WTC11 (cell line): ENCODE measurements at regions not wholly inside any gene's neighbourhood (a gene's known extent, or its start where the extent isn't known, plus 50 kb on each side); places are given as distances from the start of the nearest gene placed in this dataset.

Source experiments
- ATAC-seq: fragments of 200-7000 bp; cut with Tn5 transposase; 2 replicates; pipeline ENCODE4 v1.10.0; 2021; ENCODE audit warnings: mild to moderate bottlenecking, moderate library complexity
- CTCF ChIA-PET: fragments of 300-600 bp; sonication (Branson Sonifier 250); formaldehyde crosslinking; loops from one replicate; lab custom pipeline; 2021; ENCODE audit warnings: antibody characterized with exemption; lab: Charles Lee
- POLR2A ChIA-PET: fragments of 350-600 bp; sonication (Branson Sonifier 250); formaldehyde crosslinking; loops from one replicate; lab custom pipeline; 2021; ENCODE audit warnings: antibody characterized with exemption; lab: Charles Lee
- DNase-seq: peaks from one replicate; pipeline ENCODE4 v3.0.0; 2021; ENCODE audit warnings: low spot score
- H3K27ac Mint-ChIP-seq: 2 replicates; pipeline ENCODE4 v1.8.0; 2021; ENCODE audit warnings: mixed read lengths
- H3K27me3 Mint-ChIP-seq: 2 replicates; pipeline ENCODE4 v1.8.0; 2021; ENCODE audit warnings: low read depth, mild to moderate bottlenecking, moderate library complexity, mixed read lengths
- H3K36me3 Mint-ChIP-seq: 2 replicates; pipeline ENCODE4 v1.8.0; 2021; ENCODE audit warnings: mixed read lengths
- H3K4me1 Mint-ChIP-seq: 2 replicates; pipeline ENCODE4 v1.8.0; 2022; ENCODE audit warnings: mixed read lengths
- H3K4me3 Mint-ChIP-seq: 2 replicates; pipeline ENCODE4 v1.8.0; 2021; ENCODE audit warnings: mild to moderate bottlenecking, moderate library complexity, mixed read lengths
- H3K9me3 Mint-ChIP-seq: 2 replicates; pipeline ENCODE4 v1.8.0; 2021; ENCODE audit warnings: mixed read lengths
- ELF4 ChIP-seq: sonication (generic); formaldehyde crosslinking; IDR thresholded peaks from 2 replicates; pipeline ENCODE4 v1.8.1; 2022; ENCODE audit warnings: low read depth, mild to moderate bottlenecking, moderate library complexity, missing genetic modification reagents
- ESRRA ChIP-seq: sonication (generic); formaldehyde crosslinking; IDR thresholded peaks from 2 replicates; pipeline ENCODE4 v1.8.1; 2022; ENCODE audit warnings: mild to moderate bottlenecking, missing genetic modification reagents, borderline replicate concordance
- JAZF1 ChIP-seq: fragments of 250-450 bp; sonication (Bioruptor Pico); IDR thresholded peaks from 2 replicates; pipeline ENCODE4 v1.9.0; 2021; ENCODE audit warnings: moderate library complexity, mild to moderate bottlenecking, inconsistent platforms
- JUN ChIP-seq: sonication (generic); formaldehyde crosslinking; IDR thresholded peaks from 2 replicates; pipeline ENCODE4 v1.8.0; 2023; ENCODE audit warnings: mild to moderate bottlenecking, missing genetic modification reagents
- MYBL2 ChIP-seq: sonication (generic); formaldehyde crosslinking; IDR thresholded peaks from 2 replicates; pipeline ENCODE4 v1.8.1; 2023; ENCODE audit warnings: mild to moderate bottlenecking, moderate library complexity, missing genetic modification reagents
- RELA ChIP-seq: sonication (generic); formaldehyde crosslinking; IDR thresholded peaks from 2 replicates; pipeline ENCODE4 v1.8.1; 2022; ENCODE audit warnings: missing genetic modification reagents, mild to moderate bottlenecking, borderline replicate concordance
- SOX15 ChIP-seq: fragments of 250-450 bp; sonication (Bioruptor Pico); IDR thresholded peaks from 2 replicates; pipeline ENCODE4 v1.9.0; 2021; ENCODE audit warnings: mild to moderate bottlenecking
- TCF7 ChIP-seq: sonication (generic); formaldehyde crosslinking; IDR thresholded peaks from 2 replicates; pipeline ENCODE4 v1.8.0; 2022; ENCODE audit warnings: mild to moderate bottlenecking, low read depth, missing genetic modification reagents, moderate library complexity
- ZNF232 ChIP-seq: sonication (generic); formaldehyde crosslinking; IDR thresholded peaks from 2 replicates; pipeline ENCODE4 v1.8.0; 2022; ENCODE audit warnings: mild to moderate bottlenecking, missing genetic modification reagents
- ZNF263 ChIP-seq: sonication (generic); formaldehyde crosslinking; IDR thresholded peaks from 2 replicates; pipeline ENCODE4 v1.8.1; 2022; ENCODE audit warnings: low read depth, mild to moderate bottlenecking, moderate library complexity, missing genetic modification reagents
- ZNF416 ChIP-seq: fragments of 250-450 bp; sonication (Bioruptor Pico); IDR thresholded peaks from 2 replicates; pipeline ENCODE4 v1.9.0; 2021; ENCODE audit warnings: mild to moderate bottlenecking, inconsistent platforms
- TF ChIP-seq, protein P1 (sequence below): sonication (generic); formaldehyde crosslinking; IDR thresholded peaks from 2 replicates; pipeline ENCODE4 v1.8.0; 2022; ENCODE audit warnings: mild to moderate bottlenecking, missing genetic modification reagents
- TF ChIP-seq, protein P2 (sequence below): fragments of 200-600 bp; IDR thresholded peaks from 2 replicates; pipeline ENCODE4 v1.8.0; 2022; ENCODE audit warnings: antibody characterized with exemption
- TF ChIP-seq, protein P3 (sequence below): sonication (generic); formaldehyde crosslinking; IDR thresholded peaks from 2 replicates; pipeline ENCODE4 v1.8.1; 2023; ENCODE audit warnings: mild to moderate bottlenecking, missing genetic modification reagents
- TF ChIP-seq, protein P4 (sequence below): sonication (generic); formaldehyde crosslinking; IDR thresholded peaks from 2 replicates; pipeline ENCODE4 v1.8.0; 2022; ENCODE audit warnings: mild to moderate bottlenecking, missing genetic modification reagents
- TF ChIP-seq, protein P5 (sequence below): fragments of 250-450 bp; sonication (Bioruptor Pico); IDR thresholded peaks from 2 replicates; pipeline ENCODE4 v2.1.2; 2022; ENCODE audit warnings: mild to moderate bottlenecking, moderate library complexity
- TF ChIP-seq, protein P6 (sequence below): sonication (generic); formaldehyde crosslinking; IDR thresholded peaks from 2 replicates; pipeline ENCODE4 v1.8.0; 2023; ENCODE audit warnings: missing genetic modification reagents
- TF ChIP-seq, protein P7 (sequence below): sonication (generic); formaldehyde crosslinking; IDR thresholded peaks from 2 replicates; pipeline ENCODE4 v1.8.1; 2023; ENCODE audit warnings: mild to moderate bottlenecking, missing genetic modification reagents, borderline replicate concordance
- TF ChIP-seq, protein P8 (sequence below): sonication (generic); formaldehyde crosslinking; IDR thresholded peaks from 2 replicates; pipeline ENCODE4 v1.8.1; 2022; ENCODE audit warnings: mild to moderate bottlenecking, moderate library complexity, missing genetic modification reagents

DNA sequence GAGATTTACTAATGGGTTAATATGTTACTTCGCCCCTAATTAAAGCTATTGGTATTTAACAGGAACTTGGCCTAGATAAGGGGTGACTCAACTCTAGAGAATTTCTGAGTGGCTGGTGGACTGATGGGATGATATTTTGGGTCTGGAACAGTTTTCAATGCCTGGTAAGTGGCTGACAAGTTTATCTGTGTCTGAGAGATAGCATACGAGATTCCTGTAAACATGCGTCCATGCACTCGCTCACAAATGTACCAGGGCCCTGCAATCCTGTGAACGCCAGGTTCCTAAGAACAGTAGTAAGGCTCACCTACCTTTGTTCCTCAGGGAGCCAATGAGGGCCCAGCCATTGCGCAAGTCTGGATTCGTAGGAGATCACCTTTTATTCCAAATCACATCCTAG, 683.8 kb upstream of the ANKRD30A start:
- ChIA-PET CTCF (no interaction called here), POLR2A (no interaction called here)
- no peak for DNase-seq
- H3K27me3 Mint-ChIP-seq = no peaks in the 10 kb centered on the region
- H3K9me3 Mint-ChIP-seq = peaks cover 4% of the 10 kb centered on the region
- no peak for ATAC-seq
- no peaks in the 10 kb centered on the region for H3K36me3 Mint-ChIP-seq
- TF ChIP-seq, protein P1, sequence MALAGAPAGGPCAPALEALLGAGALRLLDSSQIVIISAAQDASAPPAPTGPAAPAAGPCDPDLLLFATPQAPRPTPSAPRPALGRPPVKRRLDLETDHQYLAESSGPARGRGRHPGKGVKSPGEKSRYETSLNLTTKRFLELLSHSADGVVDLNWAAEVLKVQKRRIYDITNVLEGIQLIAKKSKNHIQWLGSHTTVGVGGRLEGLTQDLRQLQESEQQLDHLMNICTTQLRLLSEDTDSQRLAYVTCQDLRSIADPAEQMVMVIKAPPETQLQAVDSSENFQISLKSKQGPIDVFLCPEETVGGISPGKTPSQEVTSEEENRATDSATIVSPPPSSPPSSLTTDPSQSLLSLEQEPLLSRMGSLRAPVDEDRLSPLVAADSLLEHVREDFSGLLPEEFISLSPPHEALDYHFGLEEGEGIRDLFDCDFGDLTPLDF (CRISPR knock-in tag) = no peak
- TF ChIP-seq ESRRA (no peak), ZNF416 (no peak), ZNF263 (CRISPR knock-in tag) (no peak), ZNF232 (CRISPR knock-in tag) (no peak), SOX15 (no peak), TCF7 (no peak), ELF4 (CRISPR knock-in tag) (no peak), JAZF1 (CRISPR knock-in tag) (no peak), MYBL2 (CRISPR knock-in tag) (no peak), RELA (CRISPR knock-in tag) (no peak), JUN (CRISPR knock-in tag) (no peak)
- TF ChIP-seq, protein P2, sequence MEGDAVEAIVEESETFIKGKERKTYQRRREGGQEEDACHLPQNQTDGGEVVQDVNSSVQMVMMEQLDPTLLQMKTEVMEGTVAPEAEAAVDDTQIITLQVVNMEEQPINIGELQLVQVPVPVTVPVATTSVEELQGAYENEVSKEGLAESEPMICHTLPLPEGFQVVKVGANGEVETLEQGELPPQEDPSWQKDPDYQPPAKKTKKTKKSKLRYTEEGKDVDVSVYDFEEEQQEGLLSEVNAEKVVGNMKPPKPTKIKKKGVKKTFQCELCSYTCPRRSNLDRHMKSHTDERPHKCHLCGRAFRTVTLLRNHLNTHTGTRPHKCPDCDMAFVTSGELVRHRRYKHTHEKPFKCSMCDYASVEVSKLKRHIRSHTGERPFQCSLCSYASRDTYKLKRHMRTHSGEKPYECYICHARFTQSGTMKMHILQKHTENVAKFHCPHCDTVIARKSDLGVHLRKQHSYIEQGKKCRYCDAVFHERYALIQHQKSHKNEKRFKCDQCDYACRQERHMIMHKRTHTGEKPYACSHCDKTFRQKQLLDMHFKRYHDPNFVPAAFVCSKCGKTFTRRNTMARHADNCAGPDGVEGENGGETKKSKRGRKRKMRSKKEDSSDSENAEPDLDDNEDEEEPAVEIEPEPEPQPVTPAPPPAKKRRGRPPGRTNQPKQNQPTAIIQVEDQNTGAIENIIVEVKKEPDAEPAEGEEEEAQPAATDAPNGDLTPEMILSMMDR = no peak
- TF ChIP-seq, protein P3, sequence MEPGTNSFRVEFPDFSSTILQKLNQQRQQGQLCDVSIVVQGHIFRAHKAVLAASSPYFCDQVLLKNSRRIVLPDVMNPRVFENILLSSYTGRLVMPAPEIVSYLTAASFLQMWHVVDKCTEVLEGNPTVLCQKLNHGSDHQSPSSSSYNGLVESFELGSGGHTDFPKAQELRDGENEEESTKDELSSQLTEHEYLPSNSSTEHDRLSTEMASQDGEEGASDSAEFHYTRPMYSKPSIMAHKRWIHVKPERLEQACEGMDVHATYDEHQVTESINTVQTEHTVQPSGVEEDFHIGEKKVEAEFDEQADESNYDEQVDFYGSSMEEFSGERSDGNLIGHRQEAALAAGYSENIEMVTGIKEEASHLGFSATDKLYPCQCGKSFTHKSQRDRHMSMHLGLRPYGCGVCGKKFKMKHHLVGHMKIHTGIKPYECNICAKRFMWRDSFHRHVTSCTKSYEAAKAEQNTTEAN (CRISPR knock-in tag) = no peak
- TF ChIP-seq, protein P4, sequence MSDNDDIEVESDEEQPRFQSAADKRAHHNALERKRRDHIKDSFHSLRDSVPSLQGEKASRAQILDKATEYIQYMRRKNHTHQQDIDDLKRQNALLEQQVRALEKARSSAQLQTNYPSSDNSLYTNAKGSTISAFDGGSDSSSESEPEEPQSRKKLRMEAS (CRISPR knock-in tag) = no peak
- TF ChIP-seq, protein P5, sequence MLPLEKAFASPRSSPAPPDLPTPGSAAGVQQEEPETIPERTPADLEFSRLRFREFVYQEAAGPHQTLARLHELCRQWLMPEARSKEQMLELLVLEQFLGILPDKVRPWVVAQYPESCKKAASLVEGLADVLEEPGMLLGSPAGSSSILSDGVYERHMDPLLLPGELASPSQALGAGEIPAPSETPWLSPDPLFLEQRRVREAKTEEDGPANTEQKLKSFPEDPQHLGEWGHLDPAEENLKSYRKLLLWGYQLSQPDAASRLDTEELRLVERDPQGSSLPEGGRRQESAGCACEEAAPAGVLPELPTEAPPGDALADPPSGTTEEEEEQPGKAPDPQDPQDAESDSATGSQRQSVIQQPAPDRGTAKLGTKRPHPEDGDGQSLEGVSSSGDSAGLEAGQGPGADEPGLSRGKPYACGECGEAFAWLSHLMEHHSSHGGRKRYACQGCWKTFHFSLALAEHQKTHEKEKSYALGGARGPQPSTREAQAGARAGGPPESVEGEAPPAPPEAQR (CRISPR knock-in tag) = no peak
- TF ChIP-seq, protein P6, sequence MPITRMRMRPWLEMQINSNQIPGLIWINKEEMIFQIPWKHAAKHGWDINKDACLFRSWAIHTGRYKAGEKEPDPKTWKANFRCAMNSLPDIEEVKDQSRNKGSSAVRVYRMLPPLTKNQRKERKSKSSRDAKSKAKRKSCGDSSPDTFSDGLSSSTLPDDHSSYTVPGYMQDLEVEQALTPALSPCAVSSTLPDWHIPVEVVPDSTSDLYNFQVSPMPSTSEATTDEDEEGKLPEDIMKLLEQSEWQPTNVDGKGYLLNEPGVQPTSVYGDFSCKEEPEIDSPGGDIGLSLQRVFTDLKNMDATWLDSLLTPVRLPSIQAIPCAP (CRISPR knock-in tag) = no peak
- TF ChIP-seq, protein P7, sequence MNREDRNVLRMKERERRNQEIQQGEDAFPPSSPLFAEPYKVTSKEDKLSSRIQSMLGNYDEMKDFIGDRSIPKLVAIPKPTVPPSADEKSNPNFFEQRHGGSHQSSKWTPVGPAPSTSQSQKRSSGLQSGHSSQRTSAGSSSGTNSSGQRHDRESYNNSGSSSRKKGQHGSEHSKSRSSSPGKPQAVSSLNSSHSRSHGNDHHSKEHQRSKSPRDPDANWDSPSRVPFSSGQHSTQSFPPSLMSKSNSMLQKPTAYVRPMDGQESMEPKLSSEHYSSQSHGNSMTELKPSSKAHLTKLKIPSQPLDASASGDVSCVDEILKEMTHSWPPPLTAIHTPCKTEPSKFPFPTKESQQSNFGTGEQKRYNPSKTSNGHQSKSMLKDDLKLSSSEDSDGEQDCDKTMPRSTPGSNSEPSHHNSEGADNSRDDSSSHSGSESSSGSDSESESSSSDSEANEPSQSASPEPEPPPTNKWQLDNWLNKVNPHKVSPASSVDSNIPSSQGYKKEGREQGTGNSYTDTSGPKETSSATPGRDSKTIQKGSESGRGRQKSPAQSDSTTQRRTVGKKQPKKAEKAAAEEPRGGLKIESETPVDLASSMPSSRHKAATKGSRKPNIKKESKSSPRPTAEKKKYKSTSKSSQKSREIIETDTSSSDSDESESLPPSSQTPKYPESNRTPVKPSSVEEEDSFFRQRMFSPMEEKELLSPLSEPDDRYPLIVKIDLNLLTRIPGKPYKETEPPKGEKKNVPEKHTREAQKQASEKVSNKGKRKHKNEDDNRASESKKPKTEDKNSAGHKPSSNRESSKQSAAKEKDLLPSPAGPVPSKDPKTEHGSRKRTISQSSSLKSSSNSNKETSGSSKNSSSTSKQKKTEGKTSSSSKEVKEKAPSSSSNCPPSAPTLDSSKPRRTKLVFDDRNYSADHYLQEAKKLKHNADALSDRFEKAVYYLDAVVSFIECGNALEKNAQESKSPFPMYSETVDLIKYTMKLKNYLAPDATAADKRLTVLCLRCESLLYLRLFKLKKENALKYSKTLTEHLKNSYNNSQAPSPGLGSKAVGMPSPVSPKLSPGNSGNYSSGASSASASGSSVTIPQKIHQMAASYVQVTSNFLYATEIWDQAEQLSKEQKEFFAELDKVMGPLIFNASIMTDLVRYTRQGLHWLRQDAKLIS (CRISPR knock-in tag) = no peak
- TF ChIP-seq, protein P8, sequence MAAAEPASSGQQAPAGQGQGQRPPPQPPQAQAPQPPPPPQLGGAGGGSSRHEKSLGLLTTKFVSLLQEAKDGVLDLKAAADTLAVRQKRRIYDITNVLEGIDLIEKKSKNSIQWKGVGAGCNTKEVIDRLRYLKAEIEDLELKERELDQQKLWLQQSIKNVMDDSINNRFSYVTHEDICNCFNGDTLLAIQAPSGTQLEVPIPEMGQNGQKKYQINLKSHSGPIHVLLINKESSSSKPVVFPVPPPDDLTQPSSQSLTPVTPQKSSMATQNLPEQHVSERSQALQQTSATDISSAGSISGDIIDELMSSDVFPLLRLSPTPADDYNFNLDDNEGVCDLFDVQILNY (CRISPR knock-in tag) = no peak
- peaks cover 14% of the 10 kb centered on the region for H3K4me1 Mint-ChIP-seq
- no peak overlapping the region for H3K27ac Mint-ChIP-seq
- H3K4me3 Mint-ChIP-seq = no peak overlapping the region
